GM23248 (cell line): ENCODE measurements at regions not wholly inside any gene's neighbourhood (a gene's known extent, or its start where the extent isn't known, plus 50 kb on each side); places are given as distances from the start of the nearest gene placed in this dataset.

ENCODE experiments used
- EZH2 ChIP-seq: fragments of 200-600 bp; sonication (generic); IDR thresholded peaks from 2 replicates; pipeline ENCODE4 v1.6.1; 2018; ENCODE audit warnings: antibody characterized with exemption, mild to moderate bottlenecking; ENCODE audit not compliant: insufficient read depth, poor library complexity, severe bottlenecking
- EZH2phosphoT487 ChIP-seq: fragments of 200-600 bp; sonication (generic); IDR thresholded peaks from 2 replicates; pipeline ENCODE4 v1.6.1; 2018; ENCODE audit warnings: antibody characterized with exemption, moderate library complexity, mild to moderate bottlenecking, low read depth; ENCODE audit not compliant: insufficient read depth

DNA sequence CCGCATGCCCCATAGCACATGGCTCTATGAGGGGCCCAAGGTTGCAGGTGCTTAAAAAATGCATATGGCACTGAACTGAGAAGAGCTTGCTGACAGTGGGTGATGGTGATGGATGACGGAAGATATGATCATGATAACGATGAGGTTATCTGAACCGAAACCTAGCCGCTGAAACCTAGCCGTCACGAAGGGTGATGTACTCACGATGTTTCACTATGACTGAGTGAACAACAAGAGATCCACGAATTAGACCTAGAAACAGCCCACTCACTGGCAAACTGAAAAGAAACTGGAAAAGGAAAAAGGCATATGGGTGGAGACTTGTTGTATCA lies 57.6 kb upstream of the BCL6 start:
- no peak for TF ChIP-seq EZH2
- no peak for TF ChIP-seq EZH2phosphoT487
